ENCODE measurements at regions not wholly inside any gene's neighbourhood (a gene's known extent, or its start where the extent isn't known, plus 50 kb on each side); places are given as distances from the start of the nearest gene placed in this dataset.
A peak's percentile ranks its signal among the peaks of the same experiment; 100 is the strongest.

DNA sequence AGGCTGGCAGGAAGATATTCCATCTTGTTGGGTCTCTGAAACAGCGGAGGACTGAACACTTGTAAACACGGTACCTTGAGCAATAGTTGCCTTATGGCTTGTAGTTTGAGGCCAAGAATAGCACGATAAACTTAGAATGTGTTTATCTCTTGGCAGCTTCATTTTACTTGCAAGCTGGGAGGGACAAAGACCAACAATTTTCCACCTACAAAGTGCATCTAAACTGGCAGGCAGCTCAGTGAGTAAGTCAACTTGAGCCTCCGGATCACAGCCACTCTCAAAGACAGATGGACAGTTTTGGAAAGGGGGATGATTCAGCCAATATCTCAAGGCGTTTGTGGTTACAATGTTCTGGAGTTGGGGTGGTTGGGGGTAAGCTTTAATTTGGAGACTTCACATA, 652.6 kb downstream of the CETN3 start:
- no CpG with 5 or more reads among the region's 5 CpGs for WGBS, 2 donors (ENCODE audit: extremely low coverage in 2 of 2, insufficient read length in 2 of 2, insufficient replicate concordance in 1 of 2)
- Histone ChIP-seq H3K4me2 (ENCODE audit: insufficient read depth, low read length, poor library complexity, severe bottlenecking) (no peak overlapping the region), H2AFZ (ENCODE audit: low read length) (peak overlapping the region; percentile 68), H2BK5ac (ENCODE audit: low read length) (no peak overlapping the region), H3K4ac (ENCODE audit: low read length) (no peak overlapping the region), H2AK5ac (ENCODE audit: low read depth, low read length) (no peak overlapping the region), H3K18ac (ENCODE audit: low read length) (no peak overlapping the region), H4K91ac (ENCODE audit: low read depth, low read length, poor library complexity) (no peak overlapping the region), H3K27ac (replicated peaks; ENCODE audit: low read length) (no peak overlapping the region), H3K4me3 (ENCODE audit: low read length in 2 of 2) (no peak overlapping the region), H3K9ac (ENCODE audit: low read depth, low read length, poor library complexity) (no peak overlapping the region), H3K9me3 (replicated peaks in 1 of 2; ENCODE audit: control insufficient read depth in 2 of 2, insufficient read depth in 1 of 2, low read depth in 1 of 2, low read length in 2 of 2) (no peaks in the 10 kb centered on the region), H4K8ac (ENCODE audit: low read depth, low read length) (no peak overlapping the region), H3K36me3 (replicated peaks in 1 of 2; ENCODE audit: control insufficient read depth in 2 of 2, insufficient read depth in 2 of 2, low read length in 2 of 2) (no peaks in the 10 kb centered on the region), H2BK12ac (ENCODE audit: low read length) (no peak overlapping the region), H2BK15ac (ENCODE audit: low read length) (no peak overlapping the region), H3K27me3 (ENCODE audit: control insufficient read depth in 3 of 3, insufficient read depth in 3 of 3, low read depth in 1 of 3, low read length in 3 of 3) (no peaks in the 10 kb centered on the region), H3K79me1 (ENCODE audit: low read depth, low read length) (no peaks in the 10 kb centered on the region), H3K23ac (ENCODE audit: low read depth, low read length, poor library complexity) (no peak overlapping the region), H3K14ac (ENCODE audit: low read length) (no peak overlapping the region), H3K4me1 (ENCODE audit: control insufficient read depth in 2 of 2, insufficient read depth in 1 of 2, low read depth in 1 of 2, low read length in 2 of 2) (no peaks in the 10 kb centered on the region), H2BK120ac (ENCODE audit: low read depth, low read length) (no peak overlapping the region)
- DNase-seq (ENCODE audit: low spot score), result no peak

DNA sequence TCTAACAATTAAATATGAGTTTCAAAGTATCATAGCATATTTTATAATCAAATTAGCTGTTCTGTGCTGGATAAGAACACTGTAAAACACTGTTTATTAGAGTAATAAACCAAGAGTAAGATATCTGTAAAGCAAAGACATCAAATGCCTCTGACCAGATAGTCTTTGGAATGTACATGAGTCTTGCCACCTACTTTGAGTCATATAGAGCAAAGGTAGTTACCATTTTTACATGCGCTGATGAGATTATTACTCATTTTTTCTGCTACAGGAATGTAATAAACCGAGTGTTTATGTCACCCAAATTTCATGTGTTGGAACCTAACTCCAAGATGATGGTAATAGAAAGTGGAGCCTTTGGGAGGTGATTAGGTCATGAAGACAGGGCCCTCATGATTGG, 654.5 kb downstream of the CETN3 start:
- Histone ChIP-seq H3K27ac (replicated peaks; ENCODE audit: low read length) (no peak overlapping the region), H2BK5ac (ENCODE audit: low read length) (no peak overlapping the region), H3K14ac (ENCODE audit: low read length) (no peak overlapping the region), H4K91ac (ENCODE audit: low read depth, low read length, poor library complexity) (no peak overlapping the region), H3K9me3 (replicated peaks in 1 of 2; ENCODE audit: control insufficient read depth in 2 of 2, insufficient read depth in 1 of 2, low read depth in 1 of 2, low read length in 2 of 2) (no peaks in the 10 kb centered on the region), H4K8ac (ENCODE audit: low read depth, low read length) (no peak overlapping the region), H2BK15ac (ENCODE audit: low read length) (no peak overlapping the region), H2BK12ac (ENCODE audit: low read length) (no peak overlapping the region), H3K4me2 (ENCODE audit: insufficient read depth, low read length, poor library complexity, severe bottlenecking) (no peak overlapping the region), H3K36me3 (replicated peaks in 1 of 2; ENCODE audit: control insufficient read depth in 2 of 2, insufficient read depth in 2 of 2, low read length in 2 of 2) (no peaks in the 10 kb centered on the region), H3K27me3 (ENCODE audit: control insufficient read depth in 3 of 3, insufficient read depth in 3 of 3, low read depth in 1 of 3, low read length in 3 of 3) (no peaks in the 10 kb centered on the region), H2AK5ac (ENCODE audit: low read depth, low read length) (no peak overlapping the region), H3K4me3 (ENCODE audit: low read length in 2 of 2) (no peak overlapping the region), H3K23ac (ENCODE audit: low read depth, low read length, poor library complexity) (no peak overlapping the region), H3K4ac (ENCODE audit: low read length) (no peak overlapping the region), H3K4me1 (ENCODE audit: control insufficient read depth in 2 of 2, insufficient read depth in 1 of 2, low read depth in 1 of 2, low read length in 2 of 2) (no peaks in the 10 kb centered on the region), H2AFZ (ENCODE audit: low read length) (no peak overlapping the region), H3K79me1 (ENCODE audit: low read depth, low read length) (no peaks in the 10 kb centered on the region), H3K9ac (ENCODE audit: low read depth, low read length, poor library complexity) (no peak overlapping the region), H2BK120ac (ENCODE audit: low read depth, low read length) (no peak overlapping the region), H3K18ac (ENCODE audit: low read length) (no peak overlapping the region)
- DNase-seq (ENCODE audit: low spot score), result no peak
- WGBS, 2 donors (ENCODE audit: extremely low coverage in 2 of 2, insufficient read length in 2 of 2, insufficient replicate concordance in 1 of 2), result no CpG with 5 or more reads among the region's 2 CpGs

DNA sequence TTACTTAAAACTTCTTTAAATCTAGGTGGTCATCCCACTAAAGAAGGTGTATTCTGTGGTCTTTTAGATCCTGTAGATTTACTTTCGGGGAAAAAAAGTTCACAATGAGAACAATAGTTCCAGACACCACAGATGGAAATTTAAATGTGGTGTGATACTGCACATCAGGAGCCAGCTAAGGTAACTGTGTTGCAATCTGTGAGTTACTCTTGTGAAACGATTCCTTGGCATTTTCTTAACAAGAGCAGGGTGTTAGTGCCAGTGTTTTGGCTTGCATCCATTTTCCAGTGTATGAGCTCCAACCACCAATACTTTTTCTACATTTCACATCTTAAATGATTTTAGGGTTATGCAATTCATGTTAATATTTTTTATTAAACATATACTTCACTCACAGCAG, 674.5 kb downstream of the CETN3 start:
- Histone ChIP-seq H3K18ac (ENCODE audit: low read length) (no peak overlapping the region), H3K27ac (replicated peaks; ENCODE audit: low read length) (no peak overlapping the region), H3K4me1 (ENCODE audit: control insufficient read depth in 2 of 2, insufficient read depth in 1 of 2, low read depth in 1 of 2, low read length in 2 of 2) (no peaks in the 10 kb centered on the region), H2BK12ac (ENCODE audit: low read length) (no peak overlapping the region), H3K36me3 (replicated peaks in 1 of 2; ENCODE audit: control insufficient read depth in 2 of 2, insufficient read depth in 2 of 2, low read length in 2 of 2) (no peaks in the 10 kb centered on the region), H3K23ac (ENCODE audit: low read depth, low read length, poor library complexity) (no peak overlapping the region), H2BK15ac (ENCODE audit: low read length) (no peak overlapping the region), H4K8ac (ENCODE audit: low read depth, low read length) (no peak overlapping the region), H3K79me1 (ENCODE audit: low read depth, low read length) (no peaks in the 10 kb centered on the region), H2BK5ac (ENCODE audit: low read length) (no peak overlapping the region), H3K14ac (ENCODE audit: low read length) (no peak overlapping the region), H3K4ac (ENCODE audit: low read length) (no peak overlapping the region), H2BK120ac (ENCODE audit: low read depth, low read length) (no peak overlapping the region), H3K4me2 (ENCODE audit: insufficient read depth, low read length, poor library complexity, severe bottlenecking) (no peak overlapping the region), H2AK5ac (ENCODE audit: low read depth, low read length) (no peak overlapping the region), H3K27me3 (ENCODE audit: control insufficient read depth in 3 of 3, insufficient read depth in 3 of 3, low read depth in 1 of 3, low read length in 3 of 3) (no peaks in the 10 kb centered on the region), H3K9ac (ENCODE audit: low read depth, low read length, poor library complexity) (no peak overlapping the region), H3K9me3 (replicated peaks in 1 of 2; ENCODE audit: control insufficient read depth in 2 of 2, insufficient read depth in 1 of 2, low read depth in 1 of 2, low read length in 2 of 2) (no peaks in the 10 kb centered on the region), H2AFZ (ENCODE audit: low read length) (peak overlapping the region; percentile 31), H3K4me3 (ENCODE audit: low read length in 2 of 2) (no peak overlapping the region), H4K91ac (ENCODE audit: low read depth, low read length, poor library complexity) (no peak overlapping the region)
- DNase-seq (ENCODE audit: low spot score), result no peak
- WGBS, 2 donors (ENCODE audit: extremely low coverage in 2 of 2, insufficient read length in 2 of 2, insufficient replicate concordance in 1 of 2), result no CpG with 5 or more reads among the region's 2 CpGs

DNA sequence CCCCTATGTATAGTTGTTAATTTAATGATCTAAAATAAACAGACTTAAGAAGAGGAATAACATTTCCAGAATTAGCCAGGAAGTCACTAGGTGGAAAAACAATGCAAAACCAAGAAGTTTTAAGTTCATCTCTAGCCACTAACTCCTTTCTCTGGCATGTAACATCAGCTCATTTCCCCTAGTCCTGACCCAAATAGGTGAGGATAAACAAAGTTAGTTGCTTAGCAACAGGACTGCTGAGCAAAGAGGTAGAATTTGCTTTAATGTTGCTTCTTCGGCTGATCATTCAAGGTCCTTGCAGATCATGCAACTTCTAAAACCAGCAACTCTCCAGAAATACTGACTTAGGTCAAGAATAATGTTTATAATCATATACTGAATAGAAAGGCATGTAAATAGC, 675.8 kb downstream of the CETN3 start:
- H2AK5ac ChIP-seq (ENCODE audit: low read depth, low read length), result no peak overlapping the region
- peak; percentile 3 for DNase-seq (ENCODE audit: low spot score)
- no peaks in the 10 kb centered on the region for H3K36me3 ChIP-seq (replicated peaks in 1 of 2; ENCODE audit: control insufficient read depth in 2 of 2, insufficient read depth in 2 of 2, low read length in 2 of 2)
- no peak overlapping the region for H3K23ac ChIP-seq (ENCODE audit: low read depth, low read length, poor library complexity)
- no peak overlapping the region for H3K4me2 ChIP-seq (ENCODE audit: insufficient read depth, low read length, poor library complexity, severe bottlenecking)
- H2BK15ac ChIP-seq (ENCODE audit: low read length), result no peak overlapping the region
- H2BK12ac ChIP-seq (ENCODE audit: low read length), result no peak overlapping the region
- H2AFZ ChIP-seq (ENCODE audit: low read length), result no peak overlapping the region
- no peak overlapping the region for H3K4ac ChIP-seq (ENCODE audit: low read length)
- no peak overlapping the region for H3K14ac ChIP-seq (ENCODE audit: low read length)
- no peak overlapping the region for H3K18ac ChIP-seq (ENCODE audit: low read length)
- no peak overlapping the region for H2BK120ac ChIP-seq (ENCODE audit: low read depth, low read length)
- WGBS, 2 donors (ENCODE audit: extremely low coverage in 2 of 2, insufficient read length in 2 of 2, insufficient replicate concordance in 1 of 2), result no CpG with 5 or more reads among the region's 1 CpG
- no peak overlapping the region for H3K4me3 ChIP-seq (ENCODE audit: low read length in 2 of 2)
- H3K79me1 ChIP-seq (ENCODE audit: low read depth, low read length), result no peaks in the 10 kb centered on the region
- no peak overlapping the region for H2BK5ac ChIP-seq (ENCODE audit: low read length)
- H3K27me3 ChIP-seq (ENCODE audit: control insufficient read depth in 3 of 3, insufficient read depth in 3 of 3, low read depth in 1 of 3, low read length in 3 of 3), result no peaks in the 10 kb centered on the region
- H3K27ac ChIP-seq (replicated peaks; ENCODE audit: low read length), result no peak overlapping the region
- no peak overlapping the region for H4K91ac ChIP-seq (ENCODE audit: low read depth, low read length, poor library complexity)
- H3K4me1 ChIP-seq (ENCODE audit: control insufficient read depth in 2 of 2, insufficient read depth in 1 of 2, low read depth in 1 of 2, low read length in 2 of 2), result peaks cover 0 to 2% of the 10 kb centered on the region in 2 donors
- H4K8ac ChIP-seq (ENCODE audit: low read depth, low read length), result no peak overlapping the region
- H3K9me3 ChIP-seq (replicated peaks in 1 of 2; ENCODE audit: control insufficient read depth in 2 of 2, insufficient read depth in 1 of 2, low read depth in 1 of 2, low read length in 2 of 2), result no peaks in the 10 kb centered on the region
- H3K9ac ChIP-seq (ENCODE audit: low read depth, low read length, poor library complexity), result no peak overlapping the region

Measured in neuronal stem cell (in vitro differentiated cells).